PC-9 (cell line): ENCODE measurements at regions not wholly inside any gene's neighbourhood (a gene's known extent, or its start where the extent isn't known, plus 50 kb on each side); places are given as distances from the start of the nearest gene placed in this dataset.

Experiments
- CTCF ChIP-seq: fragments of 200-600 bp; sonication (generic); conservative IDR thresholded peaks from 2 replicates; pipeline ENCODE4 v1.6.1; 2017; ENCODE audit warnings: mixed run types, antibody characterized with exemption, mild to moderate bottlenecking, moderate library complexity
- EZH2 ChIP-seq: fragments of 200-600 bp; sonication (generic); IDR thresholded peaks from 2 replicates; pipeline ENCODE4 v1.8.0; 2017; ENCODE audit warnings: antibody characterized with exemption, low read depth

DNA sequence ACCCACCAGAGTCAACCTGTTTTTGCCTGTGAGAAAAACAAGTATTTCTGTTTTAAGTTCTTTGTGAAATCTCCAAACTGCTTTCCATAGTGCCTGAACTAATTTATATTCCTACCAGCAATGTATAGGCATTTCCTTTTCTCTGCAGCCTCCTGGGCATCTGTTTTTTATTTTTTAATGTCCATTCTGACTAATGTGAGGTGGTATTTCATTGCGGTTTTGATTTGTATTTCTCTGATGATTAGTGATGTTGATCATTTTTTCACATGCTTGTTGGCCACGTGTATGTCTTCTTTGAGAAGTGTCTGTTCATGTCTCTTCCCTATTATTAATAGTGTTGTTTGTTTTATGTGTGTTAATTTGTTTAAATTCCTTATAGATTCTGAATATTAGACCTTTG is 820.5 kb downstream of the MCTP2 start:
- TF ChIP-seq CTCF = no peak
- no peak for TF ChIP-seq EZH2
